GM18861 (cell line): ENCODE measurements at regions not wholly inside any gene's neighbourhood (a gene's known extent, or its start where the extent isn't known, plus 50 kb on each side); places are given as distances from the start of the nearest gene placed in this dataset.

Experiments used
- ATAC-seq: cut with Tn5 transposase; IDR thresholded peaks from one replicate; pipeline ENCODE4 v1.9.1; 2021; ENCODE audit not compliant: unreplicated experiment

GRCh38 chr6:119628691-119629594 is 279.4 kb upstream of the MAN1A1 start:
- no peak for ATAC-seq

- ATAC-seq, result no peak
These were observed 278.5 kb upstream of the MAN1A1 start for GRCh38 chr6:119627908-119628669.

- ATAC-seq, result no peak
These were observed 277.5 kb upstream of the MAN1A1 start for GRCh38 chr6:119626884-119627619.

GRCh38 chr6:119620846-119621555 is 271.4 kb upstream of the MAN1A1 start:
- no peak for ATAC-seq

GRCh38 chr6:119614138-119614537 is 264.6 kb upstream of the MAN1A1 start:
- no peak for ATAC-seq

GRCh38 chr6:119612911-119613381 is 263.4 kb upstream of the MAN1A1 start:
- ATAC-seq, result no peak

- ATAC-seq, result no peak
These were observed 262.8 kb upstream of the MAN1A1 start for GRCh38 chr6:119612176-119612891.

- no peak for ATAC-seq
These were observed 261.2 kb upstream of the MAN1A1 start for GRCh38 chr6:119610754-119611153.

GRCh38 chr6:119610265-119610664 is 260.7 kb upstream of the MAN1A1 start:
- no peak for ATAC-seq

- no peak for ATAC-seq
These were observed 260.3 kb upstream of the MAN1A1 start for GRCh38 chr6:119609865-119610264.

- ATAC-seq, result no peak
These were observed 259.4 kb upstream of the MAN1A1 start for GRCh38 chr6:119608994-119609393.

GRCh38 chr6:119604124-119604523 is 254.6 kb upstream of the MAN1A1 start:
- ATAC-seq, result no peak

GRCh38 chr6:119603501-119603900 is 253.9 kb upstream of the MAN1A1 start:
- no peak for ATAC-seq

GRCh38 chr6:119602215-119603178 is 252.9 kb upstream of the MAN1A1 start:
- ATAC-seq, result no peak

GRCh38 chr6:119598883-119599282 is 249.3 kb upstream of the MAN1A1 start:
- no peak for ATAC-seq

GRCh38 chr6:119594907-119595306 is 245.3 kb upstream of the MAN1A1 start:
- ATAC-seq, result no peak

- no peak for ATAC-seq
These were observed 241.7 kb upstream of the MAN1A1 start for GRCh38 chr6:119591235-119591634.

GRCh38 chr6:119590066-119590465 is 240.5 kb upstream of the MAN1A1 start:
- ATAC-seq, result no peak

- ATAC-seq, result no peak
These were observed 238.0 kb upstream of the MAN1A1 start for GRCh38 chr6:119587537-119587936.
